Esophagus mucosa (tissue), 1 donor: ENCODE measurements at regions not wholly inside any gene's neighbourhood (a gene's known extent, or its start where the extent isn't known, plus 50 kb on each side); places are given as distances from the start of the nearest gene placed in this dataset.
"Not testable (repeated sequence)": the region's sequence is repeated elsewhere in the genome, so short reads cannot be mapped to it uniquely, and the experiment has no call there.

Source experiments
- ATAC-seq: fragments of 200-7000 bp; cut with Tn5 transposase; one replicate; pipeline ENCODE4 v1.9.1; 2020
- donor health status: DM: yes; HTN: yes; CAD: no.

DNA sequence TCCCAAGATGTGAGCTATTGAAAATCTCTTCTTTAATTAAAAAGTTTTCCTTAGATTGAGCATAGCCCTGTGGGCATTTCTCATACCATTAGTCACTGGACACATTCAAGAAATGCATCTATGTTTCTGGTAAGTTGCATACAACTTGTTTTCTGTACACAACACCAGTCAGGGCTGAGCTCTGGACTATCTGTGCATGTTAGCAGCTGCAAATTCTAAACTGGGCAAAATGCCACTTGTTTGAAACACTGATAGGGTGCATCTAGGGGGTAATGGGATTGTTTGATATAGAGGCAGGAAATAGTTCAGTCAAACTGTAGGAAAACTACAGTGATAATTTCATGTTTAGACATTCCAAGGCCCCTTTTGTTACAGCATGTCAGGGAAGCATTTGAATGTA is 145.6 kb upstream of the NPY start:
- no peak for ATAC-seq

DNA sequence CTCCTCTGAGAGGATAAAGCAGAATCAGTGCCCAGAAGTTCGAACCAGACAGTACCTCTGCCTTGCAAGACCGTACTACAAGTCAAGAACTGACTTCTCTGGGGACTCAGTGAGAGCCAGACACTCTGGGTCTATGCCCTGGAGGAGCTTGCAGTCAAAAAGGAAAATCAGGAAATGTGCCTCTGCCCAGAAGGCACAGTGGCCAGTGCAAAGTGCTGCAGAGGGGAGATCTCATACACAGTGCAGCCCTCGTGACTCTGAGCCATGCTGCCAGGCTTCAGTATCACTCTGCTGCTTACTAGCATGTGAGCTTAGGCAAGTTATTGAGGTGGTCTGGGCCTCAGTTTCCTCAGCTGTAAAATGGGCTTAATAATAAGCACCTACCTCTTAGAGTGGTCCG is 144.0 kb upstream of the NPY start:
- ATAC-seq = no peak

DNA sequence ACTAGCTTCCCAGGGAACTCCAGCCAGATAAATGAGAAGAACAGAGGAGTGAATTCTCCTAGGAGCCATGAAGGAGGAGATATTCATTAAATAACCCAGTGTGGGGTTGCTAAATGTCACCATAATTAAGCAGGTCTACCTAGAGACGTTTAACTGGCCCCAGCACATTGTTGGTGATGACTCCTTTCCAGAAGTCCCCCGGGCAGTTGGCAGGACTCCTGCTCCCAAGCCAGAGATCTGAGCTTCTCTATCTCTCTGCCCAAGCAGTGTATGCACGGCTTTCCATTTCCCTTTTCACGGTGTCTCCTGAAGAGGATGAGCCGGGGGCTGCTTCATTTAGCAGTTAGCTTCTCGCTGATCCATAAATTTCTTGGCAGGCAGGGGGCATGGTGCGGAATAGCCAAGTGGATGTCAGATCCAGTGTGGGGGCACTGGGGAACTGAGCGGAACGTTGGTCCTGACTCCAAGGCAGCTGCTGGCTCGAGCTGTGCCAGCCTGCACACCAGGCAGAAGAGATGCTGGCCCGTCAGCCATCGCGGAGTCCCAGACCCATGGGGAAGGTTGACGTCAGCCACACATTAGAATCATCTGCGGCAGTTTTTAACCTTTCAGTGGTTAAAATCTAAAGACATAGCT is 142.0 kb upstream of the NPY start:
- no peak for ATAC-seq

DNA sequence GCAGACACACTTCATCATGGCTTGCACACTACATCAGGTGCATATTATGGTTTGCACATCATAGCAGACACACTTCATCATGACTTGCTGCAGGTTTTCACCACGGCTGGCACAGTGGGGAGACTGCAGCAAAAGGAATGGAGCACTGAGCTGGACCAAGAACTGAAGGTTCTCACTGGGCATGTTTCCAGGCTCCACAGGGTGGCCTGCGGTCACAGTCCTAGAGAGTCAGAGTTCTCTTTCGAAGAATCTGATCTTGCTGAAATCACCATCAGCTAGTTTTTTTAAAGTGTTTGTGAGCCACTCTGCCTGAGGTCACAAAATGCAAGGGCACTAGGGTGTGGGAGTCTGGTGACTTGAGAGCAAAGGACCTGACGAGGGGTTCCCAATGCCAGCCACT is 140.4 kb upstream of the NPY start:
- ATAC-seq = no peak

DNA sequence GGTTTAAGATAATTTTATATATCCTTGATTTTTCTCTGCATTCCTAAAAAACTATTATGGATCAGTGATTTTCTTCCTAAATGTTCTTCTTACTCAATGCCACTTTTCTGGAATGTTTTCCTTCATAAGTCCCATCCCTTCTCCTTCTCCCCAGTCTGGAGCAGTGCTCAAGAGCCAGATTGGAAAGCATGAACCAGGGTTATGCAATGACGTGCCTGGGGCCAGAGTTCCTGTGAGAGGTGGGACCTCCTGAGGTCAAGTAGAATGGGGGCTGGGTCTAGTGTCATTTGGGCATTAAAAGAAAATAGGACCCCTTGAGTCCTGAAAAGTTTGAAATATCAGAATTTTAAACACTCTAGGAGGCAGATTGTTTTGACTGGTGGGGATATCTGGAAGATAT is 132.0 kb upstream of the NPY start:
- no peak for ATAC-seq

DNA sequence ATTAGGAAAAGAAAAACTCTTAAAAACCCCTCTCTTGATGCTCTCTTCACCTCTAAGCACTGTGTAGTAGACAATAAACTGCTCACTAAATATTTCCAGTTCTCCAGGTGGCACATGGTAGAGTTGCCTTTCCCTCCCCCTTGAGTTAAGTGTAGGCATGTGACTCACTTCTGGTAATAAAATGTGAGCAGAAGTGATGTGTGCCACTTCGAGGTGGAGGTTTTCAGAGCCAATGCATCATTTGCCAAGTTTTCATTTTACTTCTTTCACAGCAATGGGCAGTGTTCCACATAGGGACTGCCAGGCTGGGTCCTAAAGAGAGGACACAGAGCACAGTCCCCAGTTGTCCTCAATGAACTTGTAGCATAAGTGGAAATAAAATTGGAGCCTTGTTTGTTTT is 131.6 kb upstream of the NPY start:
- ATAC-seq = no peak

DNA sequence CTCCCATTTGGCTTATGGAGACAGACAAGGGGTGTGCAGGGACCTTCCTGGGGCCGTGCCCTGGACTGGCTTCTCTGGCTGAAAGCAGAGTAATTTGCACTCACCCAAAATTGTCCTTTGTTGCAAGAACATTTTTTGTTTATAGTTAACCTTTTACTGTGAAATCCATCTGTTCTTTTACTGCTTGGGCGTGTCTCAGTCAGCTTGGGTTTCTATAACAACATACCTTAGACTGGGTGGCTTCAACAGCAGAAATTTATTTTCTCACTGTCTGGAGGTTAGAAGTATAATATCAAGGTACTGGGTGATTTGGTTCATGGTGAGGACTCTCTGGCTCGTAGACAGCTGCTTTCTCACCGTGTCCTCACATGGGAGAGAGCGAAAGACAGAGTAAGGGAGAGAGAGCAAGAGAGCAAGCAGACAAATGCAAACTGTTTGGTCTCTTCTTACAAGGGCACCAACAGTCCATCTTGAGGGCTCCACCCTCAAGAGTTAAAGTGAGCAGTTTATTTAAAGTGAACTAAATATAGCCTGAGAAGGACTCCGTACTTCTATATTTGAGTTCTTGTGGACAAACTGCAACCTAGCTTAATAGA is 131.0 kb upstream of the NPY start:
- no peak for ATAC-seq

DNA sequence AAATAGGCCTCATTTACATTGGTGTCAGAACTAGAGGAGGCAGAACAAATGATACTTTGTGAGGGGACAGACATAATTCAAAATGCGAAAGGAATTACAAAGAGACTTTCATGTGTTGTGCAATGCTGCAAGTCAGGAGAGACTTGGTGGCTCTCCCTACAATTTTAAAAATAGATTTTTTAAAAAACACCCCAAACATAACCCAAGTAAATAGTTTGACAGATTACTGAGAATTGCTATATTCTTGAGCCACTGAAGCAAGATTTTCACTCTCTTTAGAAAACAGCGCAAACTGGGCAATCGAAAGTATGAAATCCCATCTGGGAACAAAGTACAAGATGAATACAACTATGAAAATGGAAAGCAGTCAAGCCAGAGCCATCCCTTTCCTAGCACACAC is 126.3 kb upstream of the NPY start:
- no peak for ATAC-seq

DNA sequence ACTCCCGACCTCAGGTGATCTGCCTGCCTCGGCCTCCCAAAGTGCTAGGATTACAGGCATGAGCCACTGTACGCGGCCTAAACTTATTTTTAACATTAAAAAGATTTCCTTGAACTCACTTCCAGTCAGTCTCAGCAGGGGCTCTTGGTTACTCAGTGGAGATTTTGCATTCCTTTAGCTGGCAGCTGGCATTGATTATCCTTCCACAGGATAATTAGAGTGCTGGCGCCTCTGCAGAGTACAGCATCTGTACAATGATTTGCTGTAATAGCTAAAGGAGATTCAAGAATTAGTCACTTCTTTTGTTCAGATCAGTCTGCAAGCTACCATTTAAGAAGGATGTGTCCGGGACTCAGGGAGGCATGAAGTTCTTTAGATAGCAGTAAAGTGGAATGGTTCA is 125.0 kb upstream of the NPY start:
- ATAC-seq = no peak

DNA sequence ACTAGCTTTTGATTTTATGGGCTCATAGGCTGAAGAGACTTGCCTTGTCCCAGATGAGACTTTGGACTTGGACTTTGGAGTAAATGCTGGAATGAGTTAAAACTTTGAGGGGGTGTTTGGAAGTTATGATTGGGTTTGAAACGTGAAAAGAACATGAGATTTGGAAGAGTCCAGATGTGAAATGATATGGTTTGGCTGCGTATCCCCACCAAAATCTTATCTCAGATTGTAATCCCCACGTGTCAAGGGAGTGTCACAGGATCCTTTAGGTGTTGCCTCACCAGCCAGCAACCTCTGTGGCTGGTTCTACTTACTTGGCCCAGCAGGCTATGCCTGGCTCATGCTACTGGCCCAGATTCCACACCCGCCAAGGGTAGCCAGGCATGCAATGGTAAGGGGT is 119.6 kb upstream of the NPY start:
- no peak for ATAC-seq

DNA sequence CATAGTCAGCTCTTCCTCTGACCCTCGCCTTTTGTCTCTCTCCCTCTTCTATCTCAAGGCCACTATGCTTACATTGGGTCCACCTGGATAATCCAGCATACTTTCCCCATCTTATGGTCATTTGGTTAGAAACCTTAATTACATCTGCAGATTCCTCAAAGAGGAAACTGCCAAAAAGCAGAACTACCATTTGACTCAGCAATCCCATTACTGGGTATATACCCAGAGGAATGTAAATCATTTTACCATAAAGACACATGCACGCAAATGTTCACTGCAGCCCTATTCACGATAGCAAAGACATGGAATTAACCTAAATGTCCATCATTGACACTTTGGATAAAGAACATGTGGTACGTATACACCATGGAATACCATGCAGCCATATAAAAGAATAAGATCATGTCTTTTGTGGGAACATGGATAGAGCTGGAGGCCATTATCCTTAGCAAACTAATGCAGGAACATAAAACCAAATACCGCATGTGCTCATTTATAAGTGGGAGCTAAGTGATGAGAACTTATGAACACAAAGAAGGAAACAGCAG is 114.8 kb upstream of the NPY start:
- ATAC-seq = no peak

DNA sequence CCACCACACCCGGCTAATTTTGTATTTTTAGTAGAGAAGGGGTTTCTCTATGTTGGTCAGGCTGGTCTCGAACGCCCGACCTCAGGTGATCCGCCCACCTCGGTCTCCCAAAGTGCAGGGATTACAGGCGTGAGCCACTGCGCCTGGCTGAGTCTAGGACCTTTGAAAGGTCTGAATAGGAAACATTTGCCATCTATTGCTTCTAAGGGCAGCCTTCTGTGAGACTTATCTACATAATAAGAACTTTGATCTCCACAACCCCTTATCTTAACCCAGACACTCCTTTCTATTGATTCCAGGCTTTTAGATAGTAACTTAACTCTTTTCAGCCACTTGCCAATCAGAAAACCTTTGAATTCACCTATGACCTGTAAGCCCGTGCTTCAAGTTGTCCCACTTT is 112.0 kb upstream of the NPY start:
- ATAC-seq = not testable (repeated sequence)

DNA sequence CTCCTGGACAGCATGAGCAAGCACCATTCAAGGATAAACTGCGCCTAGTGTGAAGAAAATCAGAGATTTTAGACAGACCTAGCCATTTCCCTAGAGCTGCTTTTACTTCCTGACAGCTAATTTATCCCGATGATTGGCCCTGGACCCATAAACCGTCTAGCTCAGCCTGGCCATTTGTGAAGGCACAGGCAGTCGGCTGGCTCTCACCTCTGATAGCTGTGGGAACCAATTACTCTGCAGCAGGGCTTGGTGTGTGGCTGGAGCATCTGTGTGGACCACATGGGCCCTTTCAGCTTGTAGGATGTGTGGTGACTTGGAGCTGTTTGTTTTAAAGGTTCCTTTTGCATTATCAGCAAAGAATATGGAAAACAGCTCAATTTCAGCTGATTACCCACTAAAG is 111.1 kb upstream of the NPY start:
- no peak for ATAC-seq

DNA sequence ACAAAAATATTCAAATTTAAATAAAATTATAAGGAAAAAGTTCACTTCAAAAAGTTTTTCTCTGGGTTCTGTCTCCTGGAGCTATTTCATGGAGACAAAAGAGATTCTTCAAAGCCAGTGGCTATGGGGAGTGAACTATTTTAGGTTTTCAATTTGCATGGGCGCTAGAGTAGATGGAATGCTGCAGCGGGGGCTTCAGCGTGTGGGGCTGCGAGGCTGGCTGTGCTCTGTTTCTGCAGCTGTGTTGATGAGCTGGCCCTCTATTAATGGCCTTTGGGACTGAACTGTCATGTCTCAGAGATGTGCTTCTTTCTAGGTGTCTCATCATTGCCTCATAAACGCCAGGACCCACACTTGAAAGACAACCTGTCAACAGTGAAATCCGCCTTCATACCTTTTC is 108.4 kb upstream of the NPY start:
- ATAC-seq = no peak

DNA sequence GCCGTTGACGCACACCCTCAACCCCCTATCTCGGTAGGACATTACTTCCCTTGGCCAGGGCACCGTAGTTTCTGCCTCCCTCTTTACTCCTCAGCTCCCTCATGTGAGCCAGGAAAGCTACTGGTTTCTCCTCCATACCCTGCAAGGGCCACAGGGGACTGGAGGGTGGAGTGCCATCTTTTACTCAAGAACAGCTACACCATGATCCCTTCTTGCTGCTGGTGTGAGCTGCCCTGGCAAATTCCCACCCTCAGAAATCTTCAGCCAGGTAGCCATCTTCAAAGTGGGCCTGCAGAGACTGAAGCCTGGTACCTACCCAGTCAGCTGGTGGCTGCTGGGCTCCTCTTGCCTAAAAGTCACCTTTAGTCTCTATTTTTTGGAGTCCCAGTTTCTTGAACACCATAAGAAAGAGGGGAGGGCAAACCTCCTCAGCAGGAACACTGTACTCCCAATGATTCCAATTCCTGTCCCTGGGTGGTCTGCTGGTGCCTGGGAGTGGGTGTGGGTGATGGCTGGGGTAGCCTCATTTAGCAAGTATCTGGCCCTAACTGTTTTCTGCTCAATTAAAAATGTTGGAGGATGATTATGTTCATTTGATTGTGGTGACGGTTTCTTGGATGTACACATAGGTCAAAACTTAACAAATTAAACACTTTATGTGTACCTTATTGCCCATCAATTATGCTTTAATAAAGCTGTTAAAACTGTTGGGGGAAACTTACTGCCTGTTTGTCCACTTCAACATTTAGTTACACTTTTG is 105.0 kb upstream of the NPY start:
- no peak for ATAC-seq

DNA sequence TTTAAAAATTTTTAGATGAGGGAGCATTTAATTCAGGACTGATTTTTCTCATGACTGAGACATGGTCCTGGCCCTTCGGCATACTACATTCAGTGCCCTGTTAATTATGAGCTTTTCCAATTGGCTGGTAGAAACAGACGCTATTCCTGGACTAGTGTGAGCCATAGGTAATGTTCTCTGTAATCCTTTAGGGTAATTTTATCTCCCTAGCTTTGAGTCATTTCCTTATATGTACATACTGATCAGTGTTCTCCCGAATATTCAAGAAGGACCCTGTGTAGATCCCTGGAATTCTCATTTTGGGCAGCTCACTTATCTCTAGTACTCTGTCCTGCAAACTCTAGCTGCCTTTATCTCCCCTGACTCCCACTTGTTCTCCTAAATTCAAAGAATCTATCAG is 92.6 kb upstream of the NPY start:
- ATAC-seq = no peak

DNA sequence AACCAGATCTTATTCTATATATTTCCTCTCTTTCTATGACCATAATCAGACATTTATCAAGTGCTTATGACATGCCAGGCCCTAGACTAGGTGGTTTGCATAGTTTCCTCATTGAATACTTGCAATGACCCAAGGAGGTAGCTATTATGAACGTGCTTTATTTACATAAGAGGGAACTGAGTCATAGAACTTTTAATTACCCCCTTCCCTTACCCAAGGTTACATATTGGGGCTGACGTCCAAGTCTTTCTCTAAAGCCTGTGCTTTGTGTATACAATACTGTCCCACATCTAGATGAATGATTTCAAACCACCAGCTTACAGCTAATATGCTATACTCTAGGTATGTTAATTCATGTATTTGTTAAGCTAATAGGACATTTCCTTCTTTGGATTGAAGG is 91.9 kb upstream of the NPY start:
- peak; percentile 71 for ATAC-seq

DNA sequence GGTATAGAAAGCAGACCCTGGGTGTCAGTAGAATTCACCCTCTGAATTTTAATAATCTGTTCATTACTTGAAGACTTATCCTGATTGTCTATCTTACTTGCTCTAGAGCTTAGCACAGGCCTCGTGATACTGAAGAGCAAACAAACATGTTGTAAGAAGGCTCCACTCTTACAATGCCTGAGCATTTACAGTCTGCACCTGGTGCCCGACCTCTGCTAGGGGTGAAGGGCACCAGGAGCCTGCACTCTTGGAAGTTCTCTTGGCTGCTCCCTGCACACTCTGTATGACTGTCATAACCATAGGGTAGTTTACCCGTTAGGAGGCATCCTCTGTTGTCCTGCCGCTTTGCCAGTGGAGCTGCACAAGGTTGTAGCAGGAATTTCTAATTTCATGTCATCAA is 91.3 kb upstream of the NPY start:
- ATAC-seq = no peak

DNA sequence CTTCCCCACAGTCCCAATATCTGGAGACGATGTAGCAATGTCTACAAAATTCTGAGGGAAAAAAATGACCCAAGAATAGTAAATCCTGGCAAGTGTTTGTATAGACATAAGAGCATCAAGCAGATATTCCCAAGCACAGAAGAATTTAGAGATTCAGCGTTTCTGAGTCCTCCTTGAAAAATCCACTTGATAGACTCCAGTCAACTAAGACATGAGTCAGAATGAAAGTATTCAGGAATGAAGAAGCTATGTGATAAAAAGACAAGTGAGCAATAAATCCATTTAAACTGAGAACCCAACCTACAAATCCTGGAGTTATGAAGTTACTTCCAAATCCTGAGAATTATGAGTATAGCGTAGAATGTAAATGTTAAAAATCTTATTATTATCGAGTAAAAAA is 86.1 kb upstream of the NPY start:
- ATAC-seq = no peak

DNA sequence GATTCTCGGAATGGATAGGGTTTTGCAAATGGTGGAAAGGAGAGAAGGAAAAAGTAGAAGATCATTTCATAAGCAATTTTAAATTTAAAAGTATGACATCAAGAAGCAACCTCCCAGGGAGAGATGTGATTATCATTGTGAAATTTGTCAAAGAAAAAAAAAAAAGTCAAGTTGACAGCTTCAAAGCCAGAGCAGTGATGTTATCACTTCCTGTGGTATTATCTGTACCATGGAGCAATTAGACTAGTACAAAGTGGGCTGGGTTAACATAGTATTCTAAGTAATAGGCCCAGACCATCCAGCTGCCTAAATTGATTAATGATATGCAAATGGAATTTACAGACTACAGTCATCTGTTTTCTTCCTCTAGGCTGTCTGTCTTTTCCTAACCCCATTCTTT is 84.0 kb upstream of the NPY start:
- no peak for ATAC-seq

DNA sequence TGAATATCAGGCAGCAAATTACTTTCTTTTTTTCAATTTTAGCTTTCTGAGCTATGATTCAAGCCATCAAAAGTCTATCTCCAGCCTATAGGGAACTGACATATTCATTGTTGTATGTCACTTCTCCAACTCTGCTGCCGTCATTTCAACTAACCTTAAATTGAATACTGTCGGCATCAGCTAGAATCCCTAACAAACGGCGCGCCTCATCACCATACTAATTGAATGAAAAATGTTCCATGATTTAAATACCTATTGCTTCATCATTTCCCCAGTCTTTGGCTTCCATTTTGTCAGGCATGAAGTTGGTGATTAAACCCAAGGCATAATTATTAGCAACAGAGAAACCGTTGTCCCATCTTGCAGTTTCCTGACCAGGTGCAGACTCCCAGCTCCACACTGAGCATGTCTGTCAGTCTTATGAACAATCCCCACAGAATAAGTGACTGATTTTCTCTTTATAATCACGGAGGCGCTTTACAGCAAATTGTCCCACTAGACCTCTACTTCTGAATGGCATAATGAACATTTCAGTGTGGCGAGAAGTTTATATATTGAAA is 83.5 kb upstream of the NPY start:
- no peak for ATAC-seq

DNA sequence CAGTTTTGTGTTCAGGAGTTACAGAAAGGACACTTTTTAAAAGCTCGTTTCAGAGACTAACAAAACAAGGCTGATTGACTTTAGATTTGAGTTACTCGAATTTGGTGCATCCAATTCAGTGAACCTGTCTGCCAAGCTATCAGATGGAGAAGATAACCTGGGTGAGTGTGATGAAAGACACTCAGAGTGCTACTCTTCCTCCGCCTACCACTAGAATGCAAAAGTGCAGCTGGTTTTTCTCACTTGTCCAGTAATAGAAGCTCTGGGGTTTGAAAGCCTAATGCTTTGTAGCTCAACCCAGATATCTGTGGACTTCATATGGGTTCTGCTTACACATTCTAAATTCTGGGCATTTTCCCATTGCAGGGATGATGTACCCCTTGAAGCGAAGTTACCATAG is 82.8 kb upstream of the NPY start:
- ATAC-seq = no peak

DNA sequence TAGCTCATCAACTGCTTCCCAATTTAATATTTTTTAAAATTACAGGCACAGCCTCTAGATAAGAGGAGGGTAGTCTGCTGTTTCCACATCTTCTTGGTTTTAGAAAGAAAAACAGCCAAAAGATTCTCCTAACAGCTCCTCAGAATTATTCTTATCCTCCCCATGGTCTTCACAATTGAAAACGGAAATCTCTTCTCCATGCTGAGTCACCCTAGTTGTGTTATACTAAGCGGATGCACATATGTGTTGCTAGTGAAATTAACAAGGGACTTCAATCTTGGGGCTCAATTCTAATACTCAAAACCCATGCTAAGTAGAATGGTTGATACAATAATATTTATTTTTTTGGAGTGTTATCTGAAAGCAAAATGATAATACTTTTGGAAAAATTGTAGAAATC is 71.9 kb upstream of the NPY start:
- no peak for ATAC-seq

DNA sequence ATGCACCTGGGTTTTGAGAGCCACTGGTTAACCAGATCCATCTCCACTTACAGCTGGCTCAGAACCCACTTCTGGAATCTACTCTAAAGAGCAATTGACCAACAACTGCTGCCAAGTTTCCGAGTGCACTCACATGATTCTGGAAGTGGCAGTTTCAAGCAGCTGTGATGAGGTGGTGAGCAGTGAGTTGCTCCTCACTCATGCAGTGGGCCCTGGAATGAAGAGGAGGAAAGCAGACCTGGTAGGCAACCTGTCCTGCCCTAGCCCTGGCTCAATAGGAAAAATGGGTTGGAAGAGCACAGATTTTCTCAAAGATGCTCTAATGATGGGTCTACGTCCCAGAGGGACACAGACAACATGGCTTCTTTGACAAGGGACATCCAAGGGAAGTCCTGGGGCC is 70.7 kb upstream of the NPY start:
- no peak for ATAC-seq
